ENCODE measurements at regions not wholly inside any gene's neighbourhood (a gene's known extent, or its start where the extent isn't known, plus 50 kb on each side); places are given as distances from the start of the nearest gene placed in this dataset.

DNA sequence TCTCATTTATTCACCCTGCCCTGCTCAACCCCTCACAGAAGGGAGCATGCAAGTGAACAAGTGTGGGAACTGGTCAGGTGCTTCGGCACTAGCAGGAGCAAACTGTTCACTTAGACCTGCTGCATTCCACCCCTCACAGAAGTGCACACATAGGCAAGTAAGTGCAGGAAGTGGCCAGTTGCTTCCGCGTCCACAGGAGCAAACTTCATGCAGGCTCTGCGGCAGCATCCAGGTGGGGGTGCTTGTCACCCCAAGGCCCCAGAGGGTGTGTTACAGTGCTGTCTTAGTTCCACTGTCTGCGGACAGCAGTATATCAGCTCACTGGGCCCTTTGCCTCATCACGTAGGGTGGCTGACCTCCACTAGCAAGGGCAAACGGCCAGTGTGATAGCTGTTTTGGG is 167.3 kb upstream of the AVPR1A start:
- Histone ChIP-seq H2BK15ac (ENCODE audit: low read depth, low read length) (no peak overlapping the region), H3K23ac (ENCODE audit: insufficient read length, low read depth, low read length) (no peak overlapping the region), H3K27ac (ENCODE audit: insufficient read length, low read depth, low read length) (no peak overlapping the region), H3K4me2 (ENCODE audit: insufficient read depth, insufficient read length, low read length) (no peak overlapping the region), H2BK120ac (ENCODE audit: low read depth, low read length, poor library complexity, severe bottlenecking) (no peak overlapping the region), H3K14ac (ENCODE audit: insufficient read depth, low read length) (no peak overlapping the region; the same call in 1 of the 2 replicates), H3K23me2 (ENCODE audit: insufficient read length, low read depth, low read length, poor library complexity, severe bottlenecking) (no peaks in the 10 kb centered on the region), H4K8ac (replicated peaks; ENCODE audit: insufficient read length, low read depth, low read length) (no peak overlapping the region), H2AFZ (ENCODE audit: low read length) (no peak overlapping the region), H3K18ac (ENCODE audit: insufficient read length, low read depth, low read length) (no peak overlapping the region), H4K20me1 (ENCODE audit: control insufficient read depth, insufficient read depth, insufficient read length) (no peaks in the 10 kb centered on the region), H2AK5ac (ENCODE audit: insufficient read length, low read length) (no peak overlapping the region), H4K5ac (ENCODE audit: insufficient read length, low read depth, low read length) (no peak overlapping the region), H3K79me1 (ENCODE audit: insufficient read depth, low read depth, low read length, poor library complexity, severe bottlenecking) (no peaks in the 10 kb centered on the region), H4K91ac (ENCODE audit: insufficient read length, low read depth, low read length) (no peak overlapping the region), H3T11ph (ENCODE audit: low read length) (no peak overlapping the region), H2BK12ac (ENCODE audit: insufficient read length, low read depth, low read length) (no peak overlapping the region), H2BK20ac (ENCODE audit: low read depth, low read length, poor library complexity, severe bottlenecking) (no peak overlapping the region), H3K27me3 (ENCODE audit: insufficient read depth, low read length) (no peaks in the 10 kb centered on the region), H3K79me2 (ENCODE audit: insufficient read depth, low read length) (no peaks in the 10 kb centered on the region), H3K4ac (ENCODE audit: low read depth, low read length) (no peak overlapping the region), H3K9me3 (ENCODE audit: control insufficient read depth, low read depth, low read length) (no peaks in the 10 kb centered on the region), H2BK5ac (ENCODE audit: insufficient read length, low read length) (no peak overlapping the region), H3K9ac (ENCODE audit: extremely low read depth, insufficient read length, low read length) (no peak overlapping the region), H3K4me1 (ENCODE audit: insufficient read depth, low read length) (no peaks in the 10 kb centered on the region), H3K56ac (ENCODE audit: insufficient read length, low read depth, low read length) (no peak overlapping the region)
- DNase-seq, result no peak
- Mint-ChIP-seq H3K36me3 (ENCODE audit: insufficient read depth in 1 of 3, low read depth in 3 of 3) (no peaks in the 10 kb centered on the region), H3K27ac (no peak overlapping the region), H3K27me3 (ENCODE audit: low read depth) (no peaks in the 10 kb centered on the region), H3K9me3 (no peaks in the 10 kb centered on the region; a peak in 1 of 5 replicates), H3K4me1 (no peaks in the 10 kb centered on the region), H3K4me3 (no peak overlapping the region)
- no peak for TF ChIP-seq CTCF (conservative IDR thresholded peaks at IDR 0.05)
- WGBS (ENCODE audit: extremely low coverage, insufficient read length, low lambda C conversion rate), result no CpG with 5 or more reads among the region's 7 CpGs
